ENCODE measurements at regions not wholly inside any gene's neighbourhood (a gene's known extent, or its start where the extent isn't known, plus 50 kb on each side); places are given as distances from the start of the nearest gene placed in this dataset.
"Not testable (repeated sequence)": the region's sequence is repeated elsewhere in the genome, so short reads cannot be mapped to it uniquely, and the experiment has no call there.

- DNase-seq (ENCODE audit: low read depth in 2 of 2, low spot score in 1 of 2), result no peak
These were observed 145.2 kb upstream of the PFKP start for GRCh38 chr10:2921956-2922680.

DNA sequence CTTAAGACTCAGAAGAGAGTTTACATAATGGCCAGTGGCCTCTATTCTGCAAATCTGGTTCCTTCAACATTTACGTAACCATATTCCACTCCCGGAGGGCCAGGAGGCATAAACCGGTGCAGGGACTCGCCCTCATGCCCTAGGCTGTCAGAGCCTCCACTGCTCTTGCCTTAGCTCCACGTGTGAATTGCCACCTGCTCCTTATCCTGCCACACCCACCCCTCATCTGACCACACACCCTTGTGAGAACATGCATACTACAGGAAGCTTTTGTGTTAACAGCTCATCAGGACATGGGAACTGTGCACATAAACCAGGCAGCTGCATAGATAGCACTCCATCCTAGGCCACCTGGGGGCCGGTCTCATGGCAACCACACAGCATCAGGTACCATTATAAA is 146.7 kb upstream of the PFKP start:
- no peak for DNase-seq (ENCODE audit: low read depth in 2 of 2, low spot score in 1 of 2)

GRCh38 chr10:2920168-2920567 is 147.2 kb upstream of the PFKP start:
- no peak for DNase-seq (ENCODE audit: low read depth in 2 of 2, low spot score in 1 of 2)

GRCh38 chr10:2919016-2919415 is 148.3 kb upstream of the PFKP start:
- no peak for DNase-seq (ENCODE audit: low read depth in 2 of 2, low spot score in 1 of 2)

DNA sequence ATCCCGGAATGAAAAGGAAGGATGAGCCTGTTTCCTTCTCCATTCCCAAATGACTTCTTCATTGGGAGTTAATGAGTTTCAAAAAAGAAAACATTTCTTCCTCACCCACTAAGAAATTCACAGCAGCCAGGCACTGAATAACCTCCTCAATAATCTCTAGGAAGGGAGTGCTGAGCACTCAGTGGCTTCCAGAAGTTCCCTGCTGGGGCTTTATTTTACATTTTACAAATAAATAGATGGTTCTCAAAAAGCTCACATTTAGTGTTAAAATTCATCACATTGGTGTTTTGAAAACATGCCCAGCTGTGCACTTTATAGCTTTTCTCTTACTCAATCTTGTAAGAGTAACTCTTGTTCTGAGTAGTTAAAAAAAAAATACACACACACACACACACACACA is 148.9 kb upstream of the PFKP start:
- DNase-seq (ENCODE audit: low read depth in 2 of 2, low spot score in 1 of 2), result no peak

GRCh38 chr10:2917926-2918325 is 149.4 kb upstream of the PFKP start:
- DNase-seq (ENCODE audit: low read depth in 2 of 2, low spot score in 1 of 2), result no peak

DNA sequence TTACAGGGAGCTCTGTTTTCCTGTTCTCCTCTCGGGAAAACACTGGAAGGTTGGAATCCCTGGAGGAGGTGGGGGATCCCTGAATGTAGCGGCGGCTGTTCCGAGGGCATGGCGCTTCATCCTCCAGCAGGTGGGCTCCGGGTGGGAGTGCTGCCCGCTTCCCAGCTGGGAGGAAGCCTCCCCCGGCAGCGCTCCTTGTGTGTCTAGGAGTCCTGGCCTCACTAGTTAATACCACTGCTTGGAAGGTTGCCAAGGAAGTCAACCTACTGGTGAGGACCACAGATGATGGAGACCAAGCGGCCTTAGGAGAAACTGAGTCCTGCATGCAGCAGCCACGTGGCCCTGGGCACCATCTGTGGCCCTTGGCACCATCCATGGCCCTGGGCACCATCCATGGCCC is 151.9 kb upstream of the PFKP start:
- DNase-seq (ENCODE audit: low read depth in 2 of 2, low spot score in 1 of 2), result no peak

DNA sequence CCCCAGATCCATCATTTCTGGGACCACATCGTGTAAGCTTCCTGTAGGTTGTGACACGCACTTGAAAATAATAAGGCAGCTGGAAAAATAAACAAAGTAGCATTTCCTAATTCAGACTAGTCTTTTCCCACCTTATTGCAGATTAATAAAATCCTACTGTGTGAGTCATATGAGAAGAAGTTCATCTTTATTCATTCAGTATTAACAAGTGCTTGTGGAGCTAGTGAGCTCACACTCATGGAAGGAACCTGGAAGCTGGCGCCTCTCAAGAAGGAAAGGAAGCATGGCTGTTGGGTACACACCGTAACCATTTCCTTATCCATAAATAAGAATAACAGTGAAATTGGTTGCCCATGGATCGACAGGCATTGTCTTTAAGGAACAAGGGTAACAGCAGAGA is 152.6 kb upstream of the PFKP start:
- DNase-seq (ENCODE audit: low read depth in 2 of 2, low spot score in 1 of 2), result no peak

DNA sequence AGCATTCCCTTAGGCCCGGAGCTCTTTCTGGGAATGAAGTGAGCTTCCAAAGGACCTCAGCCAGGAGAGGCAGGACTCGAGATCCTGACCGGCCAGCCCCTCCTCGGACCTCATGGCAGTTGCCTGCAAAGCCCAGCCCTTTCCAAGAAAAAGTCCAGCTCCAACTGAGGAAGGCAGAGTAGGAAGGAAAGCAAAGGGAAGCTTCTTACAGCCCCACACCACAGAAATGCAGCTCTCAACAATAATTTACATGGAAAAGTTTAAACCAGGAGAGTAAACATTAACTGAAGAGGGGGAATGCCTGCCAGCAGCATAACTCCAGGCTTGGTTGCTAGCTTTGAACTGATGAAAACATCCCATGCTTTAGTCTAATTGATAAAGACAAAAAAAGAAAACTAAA is 153.9 kb upstream of the PFKP start:
- DNase-seq (ENCODE audit: low read depth in 2 of 2, low spot score in 1 of 2), result no peak

- DNase-seq (ENCODE audit: low read depth in 2 of 2, low spot score in 1 of 2), result no peak
These were observed 156.7 kb upstream of the PFKP start for GRCh38 chr10:2910656-2911055.

- DNase-seq (ENCODE audit: low read depth in 2 of 2, low spot score in 1 of 2), result no peak
These were observed 157.4 kb upstream of the PFKP start for GRCh38 chr10:2909921-2910320.

DNA sequence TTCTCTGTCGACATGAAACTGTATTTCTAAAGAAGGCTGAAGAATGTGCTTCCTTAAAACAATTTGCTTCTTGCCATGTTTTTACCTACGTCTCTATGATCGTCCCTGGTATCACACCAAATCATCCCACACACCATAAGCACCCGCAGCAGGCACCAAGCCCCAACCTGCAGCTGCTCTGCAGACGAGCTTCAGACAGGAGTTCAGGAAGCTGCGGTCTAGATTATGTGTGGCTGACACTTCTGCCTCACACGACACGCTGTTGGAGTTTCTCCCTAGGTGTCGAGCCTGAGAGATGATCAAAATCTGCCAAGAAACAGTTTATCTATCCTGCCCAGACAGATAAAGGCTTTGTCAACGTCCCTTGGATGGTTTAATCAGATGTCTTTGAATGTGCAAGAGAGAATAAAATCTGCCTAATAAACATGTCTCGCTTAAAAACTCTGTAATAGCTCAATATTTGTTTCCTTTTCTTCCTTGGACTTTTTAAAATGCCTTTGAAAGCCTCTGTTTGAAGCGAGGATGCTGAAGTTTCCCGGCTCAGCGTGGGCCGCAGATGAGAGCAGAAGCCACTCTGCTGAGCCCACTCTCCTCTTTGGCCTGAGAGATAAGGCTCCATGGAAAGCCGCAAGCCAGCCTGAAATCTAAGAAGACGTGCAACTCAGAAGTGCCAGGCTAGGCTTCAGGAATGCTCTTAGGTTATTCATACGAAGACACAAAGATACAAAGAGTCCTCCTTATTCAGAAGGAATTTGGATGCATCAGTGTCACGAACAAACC is 158.3 kb upstream of the PFKP start:
- DNase-seq (ENCODE audit: low read depth in 2 of 2, low spot score in 1 of 2), result no peak

- no peak for DNase-seq (ENCODE audit: low read depth in 2 of 2, low spot score in 1 of 2)
These were observed 160.4 kb upstream of the PFKP start for GRCh38 chr10:2906974-2907373.

GRCh38 chr10:2905851-2906250 is 161.5 kb upstream of the PFKP start:
- DNase-seq (ENCODE audit: low read depth in 2 of 2, low spot score in 1 of 2), result no peak

GRCh38 chr10:2900530-2900929 is 166.8 kb upstream of the PFKP start:
- DNase-seq (ENCODE audit: low read depth in 2 of 2, low spot score in 1 of 2), result no peak

- DNase-seq (ENCODE audit: low read depth in 2 of 2, low spot score in 1 of 2), result no peak
These were observed 167.9 kb upstream of the PFKP start for GRCh38 chr10:2899246-2899951.

DNA sequence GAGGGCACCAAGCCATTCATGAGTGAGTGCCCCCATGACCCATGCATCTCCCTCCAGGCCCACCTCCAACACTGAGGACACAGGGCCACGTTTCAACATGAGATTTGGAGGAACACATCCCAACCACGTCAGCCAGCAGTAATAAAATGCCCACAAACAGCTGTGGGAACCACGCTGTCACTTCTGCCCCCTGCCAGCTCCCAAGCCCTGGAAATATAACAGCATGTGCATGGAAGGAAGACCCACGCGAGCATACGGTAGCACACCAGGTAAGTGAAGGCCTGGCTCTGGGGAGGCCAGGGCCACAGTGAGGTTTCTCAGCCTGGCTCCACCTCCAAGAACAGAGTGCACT is 168.9 kb upstream of the PFKP start:
- DNase-seq (ENCODE audit: low read depth in 2 of 2, low spot score in 1 of 2), result no peak

DNA sequence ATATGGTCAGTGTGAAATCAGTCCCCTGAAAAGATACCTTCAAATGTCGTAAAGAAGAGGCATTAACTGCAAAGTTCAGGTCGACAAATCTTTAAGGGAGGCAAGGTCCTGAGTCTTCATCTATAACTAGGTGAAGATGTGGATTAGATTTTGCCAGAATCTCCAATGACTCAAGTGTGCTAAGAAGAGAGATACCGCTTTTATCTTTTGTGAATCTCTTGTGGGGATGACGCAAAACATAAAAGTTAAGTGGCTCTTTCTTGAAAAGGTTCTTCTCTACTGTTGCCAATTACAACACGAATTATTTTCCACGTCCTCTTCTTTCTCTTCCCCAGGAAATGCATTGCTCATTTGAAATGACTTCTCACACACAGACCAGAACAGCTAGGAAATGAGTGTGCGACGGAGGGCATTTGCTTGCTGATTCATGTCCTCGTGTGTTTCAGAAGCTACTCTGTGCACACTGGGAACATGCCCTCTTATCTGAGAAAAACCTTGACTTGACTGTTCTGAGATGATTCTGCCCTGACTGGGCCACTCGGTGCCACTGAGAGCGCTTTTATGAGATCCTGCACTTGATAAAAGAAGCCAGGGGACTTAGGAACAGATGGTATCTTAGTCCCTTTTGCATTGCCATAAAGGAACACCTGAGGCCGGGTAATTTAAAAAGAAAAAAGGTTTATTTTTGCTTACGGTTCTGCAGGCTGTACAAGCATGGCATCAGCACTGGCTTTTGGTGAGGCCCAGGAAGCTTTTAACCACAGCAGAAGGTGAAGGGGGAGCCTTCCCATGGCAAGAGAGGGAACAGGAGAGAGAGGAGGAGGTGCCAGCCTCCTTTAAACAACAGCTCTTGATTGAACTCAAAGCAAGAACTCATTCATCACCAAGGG is 169.5 kb upstream of the PFKP start:
- DNase-seq (ENCODE audit: low read depth in 2 of 2, low spot score in 1 of 2), result no peak

DNA sequence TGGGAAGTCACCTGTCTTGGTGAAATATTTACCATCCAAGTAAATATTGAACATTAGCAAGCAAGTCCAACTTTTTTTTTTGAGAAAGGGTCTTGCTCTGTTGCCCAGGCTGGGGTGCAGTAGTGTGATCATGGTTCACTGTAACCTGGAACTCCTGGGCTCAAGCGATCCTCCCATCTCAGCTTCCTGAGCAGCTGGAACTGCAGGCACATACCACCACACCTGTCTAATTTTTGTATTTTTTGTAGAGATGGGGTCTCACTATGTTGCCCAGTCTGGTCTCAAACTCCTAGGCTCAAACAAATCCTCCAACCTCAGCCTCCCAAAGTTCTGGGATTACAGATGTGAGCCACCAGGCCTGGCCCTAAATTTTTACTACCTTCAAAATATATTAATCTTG is 171.0 kb upstream of the PFKP start:
- DNase-seq (ENCODE audit: low read depth in 2 of 2, low spot score in 1 of 2), result not testable (repeated sequence)

DNA sequence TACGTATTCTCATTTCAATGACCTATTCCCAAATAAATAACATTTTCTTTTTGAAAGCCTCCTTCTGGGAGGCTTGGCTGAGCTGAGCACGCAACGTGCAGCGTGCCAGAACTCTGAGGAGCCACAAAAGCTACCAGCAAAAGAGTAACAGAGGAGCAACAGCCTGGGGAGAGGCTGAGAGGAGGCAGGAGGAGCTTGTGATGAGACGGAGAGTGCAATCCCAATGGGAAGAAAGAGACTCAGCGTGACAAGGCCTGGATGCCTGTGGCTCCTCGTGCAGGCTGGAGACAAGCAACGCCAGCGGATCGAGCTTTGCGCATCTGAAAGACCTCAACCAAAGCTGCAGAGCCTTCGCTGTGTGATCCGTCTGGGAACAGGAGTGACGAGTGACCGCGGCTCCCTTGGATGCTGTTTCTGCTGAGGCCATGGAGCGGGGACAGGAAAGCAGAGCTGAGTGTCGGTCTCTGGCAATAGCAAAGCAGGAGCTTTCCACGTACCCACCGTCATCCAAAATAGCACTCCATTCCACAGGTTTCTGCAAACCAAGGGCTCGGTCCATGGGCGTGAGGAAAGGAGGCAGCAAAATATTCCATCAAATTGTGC is 171.7 kb upstream of the PFKP start:
- DNase-seq (ENCODE audit: low read depth in 2 of 2, low spot score in 1 of 2), result no peak

DNA sequence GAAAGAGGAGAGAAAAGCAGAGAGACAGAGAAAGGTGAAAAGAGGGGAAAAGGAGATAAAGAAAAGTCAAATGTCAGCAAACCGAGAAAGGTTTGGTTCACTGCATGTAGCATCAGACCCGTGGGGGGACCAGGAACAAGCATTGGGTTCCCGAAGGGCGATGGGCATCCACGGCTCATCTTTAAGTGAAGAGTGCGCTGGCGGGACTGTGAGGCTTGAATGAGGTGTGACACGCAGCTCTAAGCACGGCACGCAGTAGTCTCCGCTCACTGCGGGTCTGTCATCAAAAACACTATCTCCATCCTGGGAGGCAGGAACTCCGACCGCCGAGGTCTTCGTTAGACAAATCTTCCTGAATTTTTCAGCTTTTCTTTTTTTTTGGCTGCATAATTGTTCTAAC is 173.4 kb upstream of the PFKP start:
- DNase-seq (ENCODE audit: low read depth in 2 of 2, low spot score in 1 of 2), result no peak
